Chondrocyte (in vitro differentiated cells): ENCODE measurements at regions not wholly inside any gene's neighbourhood (a gene's known extent, or its start where the extent isn't known, plus 50 kb on each side); places are given as distances from the start of the nearest gene placed in this dataset.

Source experiments
- DNase-seq: peaks from one replicate; pipeline ENCODE4 v3.0.0; 2021; ENCODE audit warnings: mixed read lengths, low spot score
- H3K27ac Mint-ChIP-seq: one replicate; pipeline ENCODE4 v1.8.0; 2021; ENCODE audit warnings: mild to moderate bottlenecking, moderate library complexity, mixed read lengths; ENCODE audit not compliant: unreplicated experiment
- H3K27me3 Mint-ChIP-seq: 2 replicates; pipeline ENCODE4 v1.8.0; 2021; ENCODE audit warnings: low read depth, mixed read lengths
- H3K36me3 Mint-ChIP-seq: 2 replicates; pipeline ENCODE4 v1.8.0; 2021; ENCODE audit warnings: low read depth, mixed read lengths
- H3K4me1 Mint-ChIP-seq: 2 replicates; pipeline ENCODE4 v1.8.0; 2021; ENCODE audit warnings: low read depth, mild to moderate bottlenecking, mixed read lengths
- H3K4me3 Mint-ChIP-seq: one replicate; pipeline ENCODE4 v1.8.0; 2021; ENCODE audit warnings: mild to moderate bottlenecking, moderate library complexity, mixed read lengths; ENCODE audit not compliant: unreplicated experiment
- H3K9me3 Mint-ChIP-seq: 2 replicates; pipeline ENCODE4 v1.8.0; 2021; ENCODE audit warnings: low read depth, mixed read lengths
- CTCF ChIP-seq: fragments of 200-600 bp; sonication (generic); IDR thresholded peaks from 2 replicates; pipeline ENCODE4 v1.5.0; 2021; ENCODE audit warnings: antibody characterized with exemption, mild to moderate bottlenecking, moderate library complexity

- peak overlapping the region; percentile 82 for H3K27ac Mint-ChIP-seq
- H3K4me3 Mint-ChIP-seq, result no peak overlapping the region
- H3K4me1 Mint-ChIP-seq, result peaks cover 28% of the 10 kb centered on the region
- no peak for TF ChIP-seq CTCF
- H3K9me3 Mint-ChIP-seq, result peaks cover 9% of the 10 kb centered on the region
- H3K27me3 Mint-ChIP-seq, result no peaks in the 10 kb centered on the region
- H3K36me3 Mint-ChIP-seq, result no peaks in the 10 kb centered on the region
- DNase-seq, result no peak
Observed at GRCh38 chr5:18329328-18329727, 695.1 kb downstream of the TAF11L14 start.

- no peak for DNase-seq
- no peak for TF ChIP-seq CTCF
- peaks cover 4% of the 10 kb centered on the region for H3K27me3 Mint-ChIP-seq
- no peak overlapping the region for H3K4me3 Mint-ChIP-seq
- H3K4me1 Mint-ChIP-seq, result peaks cover 13% of the 10 kb centered on the region
- peaks cover 7% of the 10 kb centered on the region for H3K9me3 Mint-ChIP-seq
- peak overlapping the region; percentile 66 for H3K27ac Mint-ChIP-seq
- no peaks in the 10 kb centered on the region for H3K36me3 Mint-ChIP-seq
Observed at GRCh38 chr5:18333841-18334240, 699.6 kb downstream of the TAF11L14 start.

GRCh38 chr5:18334949-18335348, 700.7 kb downstream of the TAF11L14 start:
- H3K9me3 Mint-ChIP-seq, result peaks cover 7% of the 10 kb centered on the region
- DNase-seq, result no peak
- H3K4me1 Mint-ChIP-seq, result peaks cover 4% of the 10 kb centered on the region
- H3K36me3 Mint-ChIP-seq, result no peaks in the 10 kb centered on the region
- no peak for TF ChIP-seq CTCF
- peaks cover 4% of the 10 kb centered on the region for H3K27me3 Mint-ChIP-seq
- H3K27ac Mint-ChIP-seq, result no peak overlapping the region
- no peak overlapping the region for H3K4me3 Mint-ChIP-seq

GRCh38 chr5:18354828-18355227, 720.6 kb downstream of the TAF11L14 start:
- H3K9me3 Mint-ChIP-seq, result no peaks in the 10 kb centered on the region
- no peaks in the 10 kb centered on the region for H3K36me3 Mint-ChIP-seq
- no peak for DNase-seq
- no peak overlapping the region for H3K4me3 Mint-ChIP-seq
- peaks cover 6% of the 10 kb centered on the region for H3K27me3 Mint-ChIP-seq
- no peak overlapping the region for H3K27ac Mint-ChIP-seq
- H3K4me1 Mint-ChIP-seq, result no peaks in the 10 kb centered on the region
- TF ChIP-seq CTCF, result no peak

- TF ChIP-seq CTCF, result no peak
- H3K27ac Mint-ChIP-seq, result no peak overlapping the region
- H3K4me3 Mint-ChIP-seq, result no peak overlapping the region
- peaks cover 12% of the 10 kb centered on the region for H3K27me3 Mint-ChIP-seq
- no peak for DNase-seq
- H3K4me1 Mint-ChIP-seq, result no peaks in the 10 kb centered on the region
- no peaks in the 10 kb centered on the region for H3K9me3 Mint-ChIP-seq
- no peaks in the 10 kb centered on the region for H3K36me3 Mint-ChIP-seq
Observed at GRCh38 chr5:18357486-18357885, 723.2 kb downstream of the TAF11L14 start.
